ENCODE measurements at regions not wholly inside any gene's neighbourhood (a gene's known extent, or its start where the extent isn't known, plus 50 kb on each side); places are given as distances from the start of the nearest gene placed in this dataset.

DNA sequence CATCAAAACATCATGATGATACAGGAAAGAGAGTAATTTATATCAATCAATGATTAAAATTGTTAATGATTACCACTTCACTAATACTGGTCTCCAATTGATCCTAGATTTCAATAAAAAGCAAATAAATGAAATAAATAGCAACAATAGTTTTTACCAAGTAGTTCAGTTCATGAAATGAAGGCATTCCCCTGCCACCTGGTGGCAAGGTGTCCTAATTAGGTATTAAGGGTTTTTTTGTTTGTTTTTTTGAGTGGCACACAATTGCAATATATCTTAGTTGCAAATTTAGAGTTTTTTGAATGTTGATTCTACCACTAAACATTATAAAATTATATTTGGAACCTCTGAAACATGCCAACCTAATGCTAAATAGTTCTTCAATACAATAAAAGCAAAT, 157.4 kb upstream of the PDE5A start:
- H3K4me3 ChIP-seq (replicated peaks in 1 of 3; ENCODE audit: insufficient read depth in 1 of 3, low read depth in 2 of 3, low read length in 3 of 3) = no peak overlapping the region
- no peak overlapping the region for H3K9ac ChIP-seq (ENCODE audit: insufficient read depth, low read depth, low read length)
- ChIA-PET POLR2A (no interaction called here), CTCF (ENCODE audit: low intra/inter-chr PET ratio, low total read pairs) (interaction anchor here (0.8 kb wide), 1 partner anchor 157 kb away, joined by 3 read pairs; no protein-coding TSS in a partner anchor)
- H2AFZ ChIP-seq (ENCODE audit: low read length) = no peak overlapping the region
- in situ Hi-C loops (cut with HindIII; ENCODE audit: extremely low pct_ligation_motif_present, low pct_unique_long_range_greater_than_20kb) = loop anchor here (10.0 kb wide), 1 partner anchor 151 kb away; no protein-coding TSS in a partner anchor
- no peak overlapping the region for H3K4me2 ChIP-seq (ENCODE audit: low read depth, low read length)
- ATAC-seq = no peak
- H3K36me3 ChIP-seq (replicated peaks in 1 of 2; ENCODE audit: control insufficient read depth in 1 of 2, insufficient read depth in 2 of 2, low read length in 2 of 2) = no peaks in the 10 kb centered on the region
- peaks cover 6% of the 10 kb centered on the region; the same call in 1 of the 2 replicates for H3K9me3 ChIP-seq (ENCODE audit: low read length)
- no TSS peak for BruUV-seq (replicated peaks)
- no peaks in the 10 kb centered on the region for H3K27me3 ChIP-seq (ENCODE audit: control insufficient read depth in 1 of 2, insufficient read depth in 2 of 2, low read length in 2 of 2)
- no peak for FAIRE-seq
- intact Hi-C loops (cut with micrococcal nuclease; ENCODE audit: unreplicated experiment) = loop anchor here (1.0 to 5.0 kb wide), 3 partner anchors 139 to 229 kb away; no protein-coding TSS in a partner anchor
- H3K79me2 ChIP-seq (ENCODE audit: insufficient read depth, low read length) = no peaks in the 10 kb centered on the region
- no peak overlapping the region for H3K27ac ChIP-seq (ENCODE audit: extremely low read length, insufficient read depth, low read length)
- DNase-seq (ENCODE audit: low spot score) = peak; percentile 3
- no peaks in the 10 kb centered on the region for H4K20me1 ChIP-seq (ENCODE audit: insufficient read depth, low read length)
- H3K4me1 ChIP-seq (ENCODE audit: insufficient read depth, low read length) = no peaks in the 10 kb centered on the region
- TF ChIP-seq NCOA2 (CRISPR knock-in tag; IDR thresholded peaks at IDR 0.05) (no peak), SMC3 (IDR thresholded peaks at IDR 0.05; ENCODE audit: low read length) (0 out of 2 replicates have a peak, but pooled peaks have one; percentile 32), ZNF432 (CRISPR knock-in tag; IDR thresholded peaks at IDR 0.05; ENCODE audit: borderline replicate concordance) (no peak), ZFP90 (CRISPR knock-in tag; IDR thresholded peaks at IDR 0.05; ENCODE audit: borderline replicate concordance) (no peak), HOXA7 (CRISPR knock-in tag; IDR thresholded peaks at IDR 0.05) (no peak), GFI1 (CRISPR knock-in tag; IDR thresholded peaks at IDR 0.05; ENCODE audit: borderline replicate concordance) (no peak), CREB1 (IDR thresholded peaks at IDR 0.05) (peak; percentile 84), CREB1 (CRISPR knock-in tag; IDR thresholded peaks at IDR 0.05) (no peak), ZNF3 (CRISPR knock-in tag; IDR thresholded peaks at IDR 0.05) (no peak), ZNF572 (CRISPR knock-in tag; IDR thresholded peaks at IDR 0.05) (no peak), KMT2B (CRISPR knock-in tag; IDR thresholded peaks at IDR 0.05) (no peak), EED (CRISPR knock-in tag; IDR thresholded peaks at IDR 0.05) (no peak), ZSCAN22 (CRISPR knock-in tag; IDR thresholded peaks at IDR 0.05) (no peak)
- TF ChIP-seq, protein P1, sequence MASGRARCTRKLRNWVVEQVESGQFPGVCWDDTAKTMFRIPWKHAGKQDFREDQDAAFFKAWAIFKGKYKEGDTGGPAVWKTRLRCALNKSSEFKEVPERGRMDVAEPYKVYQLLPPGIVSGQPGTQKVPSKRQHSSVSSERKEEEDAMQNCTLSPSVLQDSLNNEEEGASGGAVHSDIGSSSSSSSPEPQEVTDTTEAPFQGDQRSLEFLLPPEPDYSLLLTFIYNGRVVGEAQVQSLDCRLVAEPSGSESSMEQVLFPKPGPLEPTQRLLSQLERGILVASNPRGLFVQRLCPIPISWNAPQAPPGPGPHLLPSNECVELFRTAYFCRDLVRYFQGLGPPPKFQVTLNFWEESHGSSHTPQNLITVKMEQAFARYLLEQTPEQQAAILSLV (CRISPR knock-in tag; IDR thresholded peaks at IDR 0.05; ENCODE audit: borderline replicate concordance) = no peak
- TF ChIP-seq, protein P2, sequence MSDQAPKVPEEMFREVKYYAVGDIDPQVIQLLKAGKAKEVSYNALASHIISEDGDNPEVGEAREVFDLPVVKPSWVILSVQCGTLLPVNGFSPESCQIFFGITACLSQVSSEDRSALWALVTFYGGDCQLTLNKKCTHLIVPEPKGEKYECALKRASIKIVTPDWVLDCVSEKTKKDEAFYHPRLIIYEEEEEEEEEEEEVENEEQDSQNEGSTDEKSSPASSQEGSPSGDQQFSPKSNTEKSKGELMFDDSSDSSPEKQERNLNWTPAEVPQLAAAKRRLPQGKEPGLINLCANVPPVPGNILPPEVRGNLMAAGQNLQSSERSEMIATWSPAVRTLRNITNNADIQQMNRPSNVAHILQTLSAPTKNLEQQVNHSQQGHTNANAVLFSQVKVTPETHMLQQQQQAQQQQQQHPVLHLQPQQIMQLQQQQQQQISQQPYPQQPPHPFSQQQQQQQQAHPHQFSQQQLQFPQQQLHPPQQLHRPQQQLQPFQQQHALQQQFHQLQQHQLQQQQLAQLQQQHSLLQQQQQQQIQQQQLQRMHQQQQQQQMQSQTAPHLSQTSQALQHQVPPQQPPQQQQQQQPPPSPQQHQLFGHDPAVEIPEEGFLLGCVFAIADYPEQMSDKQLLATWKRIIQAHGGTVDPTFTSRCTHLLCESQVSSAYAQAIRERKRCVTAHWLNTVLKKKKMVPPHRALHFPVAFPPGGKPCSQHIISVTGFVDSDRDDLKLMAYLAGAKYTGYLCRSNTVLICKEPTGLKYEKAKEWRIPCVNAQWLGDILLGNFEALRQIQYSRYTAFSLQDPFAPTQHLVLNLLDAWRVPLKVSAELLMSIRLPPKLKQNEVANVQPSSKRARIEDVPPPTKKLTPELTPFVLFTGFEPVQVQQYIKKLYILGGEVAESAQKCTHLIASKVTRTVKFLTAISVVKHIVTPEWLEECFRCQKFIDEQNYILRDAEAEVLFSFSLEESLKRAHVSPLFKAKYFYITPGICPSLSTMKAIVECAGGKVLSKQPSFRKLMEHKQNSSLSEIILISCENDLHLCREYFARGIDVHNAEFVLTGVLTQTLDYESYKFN (CRISPR knock-in tag; conservative IDR thresholded peaks at IDR 0.05) = no peak
- TF ChIP-seq, protein P3, sequence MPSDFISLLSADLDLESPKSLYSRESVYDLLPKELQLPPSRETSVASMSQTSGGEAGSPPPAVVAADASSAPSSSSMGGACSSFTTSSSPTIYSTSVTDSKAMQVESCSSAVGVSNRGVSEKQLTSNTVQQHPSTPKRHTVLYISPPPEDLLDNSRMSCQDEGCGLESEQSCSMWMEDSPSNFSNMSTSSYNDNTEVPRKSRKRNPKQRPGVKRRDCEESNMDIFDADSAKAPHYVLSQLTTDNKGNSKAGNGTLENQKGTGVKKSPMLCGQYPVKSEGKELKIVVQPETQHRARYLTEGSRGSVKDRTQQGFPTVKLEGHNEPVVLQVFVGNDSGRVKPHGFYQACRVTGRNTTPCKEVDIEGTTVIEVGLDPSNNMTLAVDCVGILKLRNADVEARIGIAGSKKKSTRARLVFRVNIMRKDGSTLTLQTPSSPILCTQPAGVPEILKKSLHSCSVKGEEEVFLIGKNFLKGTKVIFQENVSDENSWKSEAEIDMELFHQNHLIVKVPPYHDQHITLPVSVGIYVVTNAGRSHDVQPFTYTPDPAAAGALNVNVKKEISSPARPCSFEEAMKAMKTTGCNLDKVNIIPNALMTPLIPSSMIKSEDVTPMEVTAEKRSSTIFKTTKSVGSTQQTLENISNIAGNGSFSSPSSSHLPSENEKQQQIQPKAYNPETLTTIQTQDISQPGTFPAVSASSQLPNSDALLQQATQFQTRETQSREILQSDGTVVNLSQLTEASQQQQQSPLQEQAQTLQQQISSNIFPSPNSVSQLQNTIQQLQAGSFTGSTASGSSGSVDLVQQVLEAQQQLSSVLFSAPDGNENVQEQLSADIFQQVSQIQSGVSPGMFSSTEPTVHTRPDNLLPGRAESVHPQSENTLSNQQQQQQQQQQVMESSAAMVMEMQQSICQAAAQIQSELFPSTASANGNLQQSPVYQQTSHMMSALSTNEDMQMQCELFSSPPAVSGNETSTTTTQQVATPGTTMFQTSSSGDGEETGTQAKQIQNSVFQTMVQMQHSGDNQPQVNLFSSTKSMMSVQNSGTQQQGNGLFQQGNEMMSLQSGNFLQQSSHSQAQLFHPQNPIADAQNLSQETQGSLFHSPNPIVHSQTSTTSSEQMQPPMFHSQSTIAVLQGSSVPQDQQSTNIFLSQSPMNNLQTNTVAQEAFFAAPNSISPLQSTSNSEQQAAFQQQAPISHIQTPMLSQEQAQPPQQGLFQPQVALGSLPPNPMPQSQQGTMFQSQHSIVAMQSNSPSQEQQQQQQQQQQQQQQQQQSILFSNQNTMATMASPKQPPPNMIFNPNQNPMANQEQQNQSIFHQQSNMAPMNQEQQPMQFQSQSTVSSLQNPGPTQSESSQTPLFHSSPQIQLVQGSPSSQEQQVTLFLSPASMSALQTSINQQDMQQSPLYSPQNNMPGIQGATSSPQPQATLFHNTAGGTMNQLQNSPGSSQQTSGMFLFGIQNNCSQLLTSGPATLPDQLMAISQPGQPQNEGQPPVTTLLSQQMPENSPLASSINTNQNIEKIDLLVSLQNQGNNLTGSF (CRISPR knock-in tag; IDR thresholded peaks at IDR 0.05) = no peak
- TF ChIP-seq, protein P4, sequence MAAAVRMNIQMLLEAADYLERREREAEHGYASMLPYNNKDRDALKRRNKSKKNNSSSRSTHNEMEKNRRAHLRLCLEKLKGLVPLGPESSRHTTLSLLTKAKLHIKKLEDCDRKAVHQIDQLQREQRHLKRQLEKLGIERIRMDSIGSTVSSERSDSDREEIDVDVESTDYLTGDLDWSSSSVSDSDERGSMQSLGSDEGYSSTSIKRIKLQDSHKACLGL (CRISPR knock-in tag; IDR thresholded peaks at IDR 0.05) = no peak
